ENCODE measurements at regions not wholly inside any gene's neighbourhood (a gene's known extent, or its start where the extent isn't known, plus 50 kb on each side); places are given as distances from the start of the nearest gene placed in this dataset.
"Not testable (repeated sequence)": the region's sequence is repeated elsewhere in the genome, so short reads cannot be mapped to it uniquely, and the experiment has no call there.

- DNase-seq: no peak
- TF ChIP-seq CTCF (IDR thresholded peaks at IDR 0.05) (no peak), POLR2A (IDR thresholded peaks at IDR 0.05) (no peak)
- H3K4me1 ChIP-seq: no peaks in the 10 kb centered on the region
- no peaks in the 10 kb centered on the region for H3K9me3 ChIP-seq
- H3K27ac ChIP-seq: no peak overlapping the region
- no peaks in the 10 kb centered on the region for H3K36me3 ChIP-seq
- intact Hi-C loops (cut with DNase I; ENCODE audit: low total_unique reads): no loop called here
- no peak overlapping the region for H3K4me3 ChIP-seq
- no peaks in the 10 kb centered on the region for H3K27me3 ChIP-seq
Measured at GRCh38 chr10:111612273-111612672, 535.4 kb downstream of the ADRA2A start.

GRCh38 chr10:111634191-111634590 is 549.4 kb downstream of the GPAM start:
- intact Hi-C loops (cut with DNase I; ENCODE audit: low total_unique reads): no loop called here
- Histone ChIP-seq H3K27ac (no peak overlapping the region), H3K27me3 (no peaks in the 10 kb centered on the region), H3K4me3 (no peak overlapping the region), H3K4me1 (no peaks in the 10 kb centered on the region), H3K36me3 (no peaks in the 10 kb centered on the region), H3K9me3 (no peaks in the 10 kb centered on the region)
- DNase-seq: no peak
- no peak for TF ChIP-seq CTCF (IDR thresholded peaks at IDR 0.05)
- no peak for TF ChIP-seq POLR2A (IDR thresholded peaks at IDR 0.05)

GRCh38 chr10:111646021-111646420 is 537.5 kb downstream of the GPAM start:
- Histone ChIP-seq H3K27me3 (no peaks in the 10 kb centered on the region), H3K9me3 (no peaks in the 10 kb centered on the region), H3K4me1 (no peaks in the 10 kb centered on the region), H3K4me3 (no peak overlapping the region), H3K27ac (no peak overlapping the region), H3K36me3 (no peaks in the 10 kb centered on the region)
- TF ChIP-seq POLR2A (IDR thresholded peaks at IDR 0.05) (no peak), CTCF (IDR thresholded peaks at IDR 0.05) (no peak)
- intact Hi-C loops (cut with DNase I; ENCODE audit: low total_unique reads): no loop called here
- no peak for DNase-seq

GRCh38 chr10:111648046-111648445 is 535.5 kb downstream of the GPAM start:
- DNase-seq: no peak
- Histone ChIP-seq H3K27me3 (no peaks in the 10 kb centered on the region), H3K9me3 (no peaks in the 10 kb centered on the region), H3K4me1 (no peaks in the 10 kb centered on the region), H3K27ac (no peak overlapping the region), H3K36me3 (no peaks in the 10 kb centered on the region), H3K4me3 (no peak overlapping the region)
- no peak for TF ChIP-seq CTCF (IDR thresholded peaks at IDR 0.05)
- intact Hi-C loops (cut with DNase I; ENCODE audit: low total_unique reads): no loop called here

GRCh38 chr10:111649080-111649479 is 534.5 kb downstream of the GPAM start:
- H3K27ac ChIP-seq; H3K4me1 ChIP-seq; H3K27me3 ChIP-seq; H3K9me3 ChIP-seq; intact Hi-C loops (cut with DNase I; ENCODE audit: low total_unique reads); H3K4me3 ChIP-seq; DNase-seq; H3K36me3 ChIP-seq: not testable (repeated sequence)

- Histone ChIP-seq H3K4me3 (no peak overlapping the region), H3K9me3 (no peaks in the 10 kb centered on the region), H3K36me3 (no peaks in the 10 kb centered on the region), H3K27ac (no peak overlapping the region), H3K27me3 (no peaks in the 10 kb centered on the region), H3K4me1 (no peaks in the 10 kb centered on the region)
- DNase-seq: no peak
- TF ChIP-seq CTCF (IDR thresholded peaks at IDR 0.05) (no peak), POLR2A (IDR thresholded peaks at IDR 0.05) (no peak)
- intact Hi-C loops (cut with DNase I; ENCODE audit: low total_unique reads): no loop called here
Measured at GRCh38 chr10:111650088-111650487, 533.5 kb downstream of the GPAM start.
